SU-DHL-6 (cell line): ENCODE measurements at regions not wholly inside any gene's neighbourhood (a gene's known extent, or its start where the extent isn't known, plus 50 kb on each side); places are given as distances from the start of the nearest gene placed in this dataset.

ENCODE experiments used
- H2AFZ ChIP-seq: fragments of 200-600 bp; sonication (generic); 2 replicates; pipeline ENCODE4 v1.6.1; 2014; ENCODE audit warnings: low read depth, mild to moderate bottlenecking, moderate library complexity, mixed read lengths, antibody characterized with exemption, low read length; ENCODE audit not compliant: severe bottlenecking
- H3F3A ChIP-seq: fragments of 200-600 bp; shearing (Covaris generic); 2 replicates; pipeline ENCODE4 v1.6.0; 2016; ENCODE audit warnings: antibody characterized with exemption, mild to moderate bottlenecking; ENCODE audit not compliant: insufficient read depth
- H3K27ac ChIP-seq: fragments of 200-600 bp; sonication (generic); 2 replicates; pipeline ENCODE4 v1.5.1; 2016; ENCODE audit warnings: low read depth, mild to moderate bottlenecking, low read length, moderate library complexity, mixed read lengths
- H3K27me3 ChIP-seq: fragments of 200-600 bp; sonication (generic), shearing (Covaris generic); 2 replicates; pipeline ENCODE4 v1.6.0; 2014; ENCODE audit warnings: mild to moderate bottlenecking, low read length
- H3K36me3 ChIP-seq: fragments of 200-600 bp; sonication (generic); 2 replicates; pipeline ENCODE4 v1.6.1; 2014; ENCODE audit warnings: mild to moderate bottlenecking, low read length, mixed read lengths
- H3K4me2 ChIP-seq: fragments of 300-600, 200-600 bp; shearing (Covaris generic), sonication (generic); 2 replicates; pipeline ENCODE4 v1.6.0; 2014; ENCODE audit warnings: low read length, low read depth, mild to moderate bottlenecking; ENCODE audit not compliant: poor library complexity, severe bottlenecking
- H3K4me3 ChIP-seq: fragments of 200-600 bp; sonication (generic); 2 replicates; pipeline ENCODE4 v1.5.1; 2014; ENCODE audit warnings: antibody characterized with exemption, low read length, mild to moderate bottlenecking, mixed read lengths; ENCODE audit not compliant: insufficient read depth, poor library complexity, severe bottlenecking
- H3K79me2 ChIP-seq: fragments of 200-600 bp; sonication (generic); 2 replicates; pipeline ENCODE4 v1.6.1; 2014; ENCODE audit warnings: mild to moderate bottlenecking, low read length, moderate library complexity; ENCODE audit not compliant: insufficient read depth
- H3K9ac ChIP-seq: fragments of 200-600 bp; sonication (generic); 2 replicates; pipeline ENCODE4 v1.7.0; 2014; ENCODE audit warnings: mild to moderate bottlenecking, low read length
- H3K9me2 ChIP-seq: fragments of 200-600 bp; sonication (generic); replicated peaks from 2 replicates; pipeline ENCODE4 v1.6.1; 2014; ENCODE audit warnings: low read length; ENCODE audit not compliant: insufficient read depth
- H3K9me3 ChIP-seq: fragments of 200-600 bp; sonication (generic); 2 replicates; pipeline ENCODE4 v1.6.1; 2014; ENCODE audit warnings: low read length, mixed read lengths; ENCODE audit not compliant: insufficient read depth
- H4K20me1 ChIP-seq: fragments of 200-600 bp; sonication (generic); 2 replicates; pipeline ENCODE4 v1.6.1; 2014; ENCODE audit warnings: low read depth, mild to moderate bottlenecking, antibody characterized with exemption, low read length, moderate library complexity, mixed read lengths
- CTCF ChIP-seq: fragments of 200-600 bp; sonication (generic); IDR thresholded peaks from one replicate; pipeline ENCODE4 v1.5.1; 2017; ENCODE audit warnings: antibody characterized with exemption, mild to moderate bottlenecking, low read length, moderate library complexity; ENCODE audit not compliant: insufficient read depth, poor library complexity, severe bottlenecking
- EZH2phosphoT487 ChIP-seq: fragments of 200-600 bp; sonication (generic), shearing (Covaris generic); conservative IDR thresholded peaks from 2 replicates; pipeline ENCODE4 v1.6.1; 2018; ENCODE audit warnings: mild to moderate bottlenecking, antibody characterized with exemption, low read length, moderate library complexity, mixed read lengths

GRCh38 chr11:113634940-113635575 lies 71.0 kb downstream of the TMPRSS5 start:
- TF ChIP-seq CTCF (no peak), EZH2phosphoT487 (no peak)
- Histone ChIP-seq H3K79me2 (no peaks in the 10 kb centered on the region), H3K27ac (no peak overlapping the region), H3K9me3 (no peaks in the 10 kb centered on the region), H4K20me1 (no peaks in the 10 kb centered on the region), H3K4me3 (no peak overlapping the region), H3K9ac (no peak overlapping the region), H2AFZ (no peak overlapping the region), H3K9me2 (no peaks in the 10 kb centered on the region), H3F3A (no peaks in the 10 kb centered on the region), H3K4me2 (no peak overlapping the region), H3K27me3 (no peaks in the 10 kb centered on the region), H3K36me3 (no peaks in the 10 kb centered on the region)

DNA sequence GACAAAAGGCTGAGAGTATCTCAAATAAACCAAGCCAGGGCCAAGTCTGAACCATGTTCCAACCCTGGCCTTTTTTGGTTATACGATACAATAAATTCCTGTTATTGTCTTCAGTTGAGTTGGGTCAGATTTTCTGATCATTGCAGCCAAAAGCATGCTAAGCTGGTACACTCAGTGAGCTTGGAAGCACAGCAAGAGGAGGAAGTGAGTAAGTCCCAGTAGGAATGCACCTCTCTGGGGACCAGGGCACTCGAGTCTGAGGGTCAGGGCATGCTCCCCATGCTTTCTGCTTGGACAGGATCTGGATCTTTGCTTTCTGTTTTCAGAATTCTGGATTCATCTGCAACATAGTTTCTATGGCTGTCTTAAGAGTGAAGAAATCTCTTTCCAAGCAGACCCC lies 73.1 kb downstream of the TMPRSS5 start:
- H2AFZ ChIP-seq = no peak overlapping the region
- no peaks in the 10 kb centered on the region for H3F3A ChIP-seq
- no peaks in the 10 kb centered on the region for H4K20me1 ChIP-seq
- H3K9me2 ChIP-seq = no peaks in the 10 kb centered on the region
- TF ChIP-seq EZH2phosphoT487 (no peak), CTCF (no peak)
- H3K79me2 ChIP-seq = no peaks in the 10 kb centered on the region
- H3K27me3 ChIP-seq = no peaks in the 10 kb centered on the region
- H3K4me2 ChIP-seq = no peak overlapping the region
- H3K9ac ChIP-seq = no peak overlapping the region
- no peak overlapping the region for H3K27ac ChIP-seq
- H3K9me3 ChIP-seq = no peaks in the 10 kb centered on the region
- H3K4me3 ChIP-seq = no peak overlapping the region
- no peaks in the 10 kb centered on the region for H3K36me3 ChIP-seq

DNA sequence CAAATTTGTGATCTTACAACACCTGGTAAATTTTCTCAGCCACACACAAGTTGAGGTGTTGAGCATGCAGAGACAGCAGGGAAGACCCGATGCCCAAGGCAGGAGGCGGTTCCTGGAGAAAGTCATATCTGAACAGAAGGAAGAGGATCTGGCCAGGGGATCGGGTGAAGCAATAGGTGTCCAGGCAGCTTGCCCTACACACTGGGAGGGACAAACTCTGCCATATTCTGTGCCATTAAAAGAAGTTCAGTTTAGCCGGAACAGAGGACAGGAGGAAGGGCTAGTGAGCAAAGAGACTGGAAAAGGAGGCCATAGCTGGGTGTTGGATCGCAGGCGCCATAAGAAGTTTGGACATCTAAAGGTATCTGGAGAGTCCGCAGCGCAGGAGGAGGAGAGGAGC lies 76.5 kb downstream of the TMPRSS5 start:
- H3F3A ChIP-seq = no peaks in the 10 kb centered on the region
- no peaks in the 10 kb centered on the region for H3K9me3 ChIP-seq
- H3K79me2 ChIP-seq = no peaks in the 10 kb centered on the region
- no peaks in the 10 kb centered on the region for H3K36me3 ChIP-seq
- H3K27ac ChIP-seq = no peak overlapping the region
- no peaks in the 10 kb centered on the region for H3K27me3 ChIP-seq
- H3K9me2 ChIP-seq = no peaks in the 10 kb centered on the region
- H2AFZ ChIP-seq = no peak overlapping the region
- H3K9ac ChIP-seq = no peak overlapping the region
- H4K20me1 ChIP-seq = no peaks in the 10 kb centered on the region
- H3K4me2 ChIP-seq = no peak overlapping the region
- TF ChIP-seq CTCF = no peak
- no peak for TF ChIP-seq EZH2phosphoT487
- no peak overlapping the region for H3K4me3 ChIP-seq
